GM19035 (cell line): ENCODE measurements at regions not wholly inside any gene's neighbourhood (a gene's known extent, or its start where the extent isn't known, plus 50 kb on each side); places are given as distances from the start of the nearest gene placed in this dataset.
"Not testable (repeated sequence)": the region's sequence is repeated elsewhere in the genome, so short reads cannot be mapped to it uniquely, and the experiment has no call there.

ENCODE experiments used
- ATAC-seq: cut with Tn5 transposase; IDR thresholded peaks from one replicate; pipeline ENCODE4 v1.9.1; 2021; ENCODE audit not compliant: unreplicated experiment

- ATAC-seq: no peak
Measured at GRCh38 chr1:91099746-91100621, 78.1 kb upstream of the ZNF644 start.

- no peak for ATAC-seq
Measured at GRCh38 chr1:91098299-91098906, 76.6 kb upstream of the ZNF644 start.

DNA sequence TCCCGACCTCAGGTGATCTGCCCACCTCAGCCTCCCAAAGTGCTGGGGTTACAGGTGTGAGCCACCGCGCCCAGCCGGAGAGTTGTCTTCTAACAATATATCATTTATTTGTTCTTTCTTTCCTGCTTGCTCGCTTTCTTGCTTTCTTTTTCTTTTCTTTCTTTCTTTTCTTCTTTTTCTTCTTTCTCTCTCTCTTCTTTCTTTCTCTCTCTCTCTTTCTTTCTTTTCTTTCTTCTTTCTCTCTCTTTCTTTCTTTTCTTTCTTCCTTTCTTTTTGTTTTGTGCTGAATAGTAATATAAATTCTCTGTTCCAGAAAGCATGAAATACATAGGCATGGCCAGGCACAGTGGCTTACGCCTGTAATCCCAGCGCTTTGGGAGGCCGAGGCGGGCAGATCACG is 73.5 kb upstream of the ZNF644 start:
- not testable (repeated sequence) for ATAC-seq

DNA sequence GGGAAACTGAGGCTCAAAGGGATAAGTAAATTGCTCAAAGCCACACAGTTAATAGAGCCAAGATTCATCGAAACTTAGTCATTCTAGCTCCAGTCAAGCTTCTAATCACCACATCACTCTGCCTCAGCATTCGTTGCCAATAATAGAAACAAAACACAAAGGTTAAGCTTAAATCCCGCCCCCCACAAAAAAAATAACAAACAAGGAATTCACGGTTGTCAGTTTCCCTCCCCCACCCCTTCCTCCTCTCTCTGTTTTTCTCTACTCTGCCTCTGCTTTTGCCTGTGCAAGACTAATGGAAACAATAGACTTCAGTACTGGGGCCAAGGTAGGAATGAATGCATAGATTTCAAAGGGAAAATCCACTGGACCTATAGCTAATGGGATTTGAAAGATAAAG is 70.7 kb upstream of the ZNF644 start:
- ATAC-seq: no peak

GRCh38 chr1:91091812-91092211 is 70.0 kb upstream of the ZNF644 start:
- ATAC-seq: no peak

DNA sequence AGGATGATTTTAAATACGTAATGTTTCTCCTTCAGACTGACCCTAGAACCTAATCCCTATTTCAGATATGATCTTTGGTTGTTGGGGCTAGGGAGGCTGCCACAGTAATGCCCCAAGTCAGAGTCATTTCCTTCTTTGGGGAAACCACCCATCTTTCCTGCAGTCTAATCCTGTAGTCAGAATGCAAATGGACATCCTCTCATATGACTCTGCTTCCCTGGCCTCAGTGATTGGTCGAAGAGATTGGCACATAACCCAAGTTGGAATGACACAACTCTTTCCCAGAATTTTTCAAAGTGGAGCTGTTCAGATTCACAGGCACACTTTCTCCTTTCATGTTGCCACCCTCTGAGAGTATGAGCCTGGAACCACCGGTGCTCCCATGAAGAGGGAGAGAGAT is 58.8 kb upstream of the ZNF644 start:
- ATAC-seq: no peak

GRCh38 chr1:91078859-91079258 is 57.0 kb upstream of the ZNF644 start:
- ATAC-seq: no peak

DNA sequence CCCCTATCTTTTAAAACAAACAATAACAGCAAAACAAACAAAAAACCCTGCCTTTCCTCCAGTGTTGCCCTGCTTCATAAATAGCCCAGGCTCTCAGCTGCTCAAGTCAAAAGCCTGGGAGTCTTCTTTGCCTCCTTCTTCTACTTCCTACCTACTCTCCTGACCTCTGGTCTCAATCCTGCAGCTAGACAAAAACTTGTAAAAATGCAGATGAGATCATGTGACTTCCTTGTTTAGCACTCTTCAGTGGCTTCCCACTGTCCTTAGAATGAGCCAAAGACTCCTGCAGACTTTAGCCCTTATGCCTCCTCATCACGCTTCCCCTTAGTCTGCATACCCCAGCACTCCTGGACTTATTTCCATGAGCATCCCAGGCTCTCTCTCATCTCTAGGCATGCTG is 55.0 kb upstream of the ZNF644 start:
- ATAC-seq: no peak

- no peak for ATAC-seq
Measured at GRCh38 chr1:91075233-91076135, 53.6 kb upstream of the ZNF644 start.

DNA sequence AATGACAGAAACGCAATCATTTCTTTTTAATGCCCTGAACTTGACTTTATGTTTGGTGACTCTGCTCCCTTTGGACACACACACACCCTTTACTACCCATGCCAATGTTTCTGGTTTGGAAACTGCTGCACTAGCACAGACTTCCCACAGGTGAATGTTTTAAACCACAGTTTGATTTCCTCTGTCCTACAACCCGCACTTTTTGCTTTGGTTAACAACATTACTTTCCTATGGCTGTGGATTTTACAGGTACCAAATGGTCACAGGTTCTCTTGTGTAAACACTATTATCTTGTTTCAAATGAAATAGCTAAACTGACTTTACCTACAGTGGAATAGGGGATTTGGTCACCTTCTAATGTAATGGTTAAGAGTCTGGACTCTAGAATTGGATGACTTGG is 51.5 kb upstream of the ZNF644 start:
- ATAC-seq: no peak

DNA sequence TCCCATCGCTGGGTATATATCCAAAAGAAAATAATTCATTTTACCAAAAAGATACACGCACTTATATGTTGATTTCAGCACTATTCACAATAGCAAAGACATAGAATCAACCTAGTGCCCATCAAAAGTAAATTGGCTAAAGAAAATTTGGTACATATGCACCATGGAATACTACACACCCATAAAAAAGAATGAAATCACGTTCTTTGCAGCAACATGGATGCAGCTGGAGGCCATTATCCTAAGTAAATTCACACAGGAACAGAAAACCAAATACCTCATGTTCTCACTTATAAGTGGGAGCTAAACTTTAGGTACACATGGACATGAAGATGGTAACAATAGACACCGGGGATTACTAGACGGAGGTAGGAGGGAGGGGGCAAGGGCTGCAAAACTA is 50.0 kb upstream of the ZNF644 start:
- no peak for ATAC-seq
